ENCODE measurements at regions not wholly inside any gene's neighbourhood (a gene's known extent, or its start where the extent isn't known, plus 50 kb on each side); places are given as distances from the start of the nearest gene placed in this dataset.

DNA sequence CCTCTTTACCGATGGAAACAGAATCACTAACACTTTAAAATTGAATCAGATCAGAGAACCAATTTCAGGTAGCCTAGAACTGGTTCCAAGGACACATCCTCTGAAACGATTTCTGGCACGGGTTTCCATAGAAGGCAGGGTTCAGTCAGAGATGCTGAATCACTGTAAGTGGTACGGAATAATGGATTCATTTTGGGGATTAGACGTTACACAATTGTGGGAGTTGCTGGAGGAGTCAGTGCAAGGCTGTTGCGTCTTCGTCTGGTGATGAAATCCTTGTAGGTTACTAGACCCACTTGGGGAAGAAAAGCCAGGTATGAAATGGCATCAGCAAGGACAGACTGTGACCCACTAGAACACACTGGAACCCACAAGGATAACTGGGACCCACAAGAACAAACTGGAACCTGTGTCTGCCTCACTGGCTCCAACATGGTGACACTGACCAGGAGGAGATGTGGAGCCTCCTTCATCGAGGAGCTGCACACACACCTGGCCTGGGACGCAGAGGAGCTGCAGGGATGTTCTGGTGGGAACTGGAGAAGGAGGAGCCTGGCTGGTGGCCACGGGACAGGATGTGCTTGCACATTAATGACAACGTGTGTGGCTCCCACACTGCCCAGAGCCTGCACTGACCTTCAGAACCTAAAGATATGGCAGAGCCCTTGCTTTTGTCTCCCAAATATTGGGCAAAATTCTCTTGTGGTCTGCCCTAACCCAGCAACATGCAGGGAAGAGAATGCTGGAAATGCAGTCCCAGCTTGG lies 105.1 kb downstream of the TRAPPC11 start:
- Mint-ChIP-seq H3K27me3 (peaks cover 26% of the 10 kb centered on the region), H3K4me3 (no peak overlapping the region), H3K27ac (no peak overlapping the region), H3K36me3 (no peaks in the 10 kb centered on the region), H3K4me1 (no peaks in the 10 kb centered on the region), H3K9me3 (no peaks in the 10 kb centered on the region)
- CTCF ChIA-PET, result no interaction called here
- no peak for DNase-seq

DNA sequence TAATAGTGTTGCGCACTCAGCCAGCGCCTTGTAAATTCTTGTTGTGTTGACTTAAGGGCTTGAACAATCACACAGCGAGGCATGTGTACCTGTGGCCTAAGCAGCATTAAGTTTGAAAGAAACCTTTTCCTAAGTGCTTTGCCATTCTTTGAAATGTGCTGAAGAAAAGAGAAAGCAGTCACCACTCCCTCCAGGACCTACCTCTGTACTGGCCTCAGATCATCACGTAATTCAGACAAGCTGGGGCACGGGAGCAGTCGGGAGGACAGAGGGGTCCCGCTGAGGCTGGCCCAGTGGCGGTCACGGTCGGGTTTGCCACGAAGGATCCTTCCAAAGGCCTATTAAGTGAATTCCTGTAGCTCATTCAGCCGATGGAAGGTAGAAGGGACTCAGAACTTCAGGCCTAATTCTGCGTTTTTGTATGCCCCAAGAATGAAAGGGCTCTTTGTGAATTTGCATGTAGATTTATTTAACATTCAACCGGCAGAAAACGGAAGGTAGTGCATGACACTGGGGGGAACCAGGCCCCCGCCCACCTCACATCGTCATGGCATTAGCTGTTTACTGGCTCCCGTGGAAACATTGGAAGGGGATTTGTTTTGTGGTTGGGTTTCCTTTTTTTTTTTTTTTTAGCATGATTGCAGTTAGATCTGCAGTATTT lies 106.3 kb downstream of the TRAPPC11 start:
- no peak for DNase-seq
- no peak overlapping the region for H3K4me3 Mint-ChIP-seq
- H3K36me3 Mint-ChIP-seq, result no peaks in the 10 kb centered on the region
- no peak overlapping the region for H3K27ac Mint-ChIP-seq
- H3K9me3 Mint-ChIP-seq, result no peaks in the 10 kb centered on the region
- CTCF ChIA-PET, result no interaction called here
- peaks cover 26% of the 10 kb centered on the region for H3K27me3 Mint-ChIP-seq
- no peaks in the 10 kb centered on the region for H3K4me1 Mint-ChIP-seq

DNA sequence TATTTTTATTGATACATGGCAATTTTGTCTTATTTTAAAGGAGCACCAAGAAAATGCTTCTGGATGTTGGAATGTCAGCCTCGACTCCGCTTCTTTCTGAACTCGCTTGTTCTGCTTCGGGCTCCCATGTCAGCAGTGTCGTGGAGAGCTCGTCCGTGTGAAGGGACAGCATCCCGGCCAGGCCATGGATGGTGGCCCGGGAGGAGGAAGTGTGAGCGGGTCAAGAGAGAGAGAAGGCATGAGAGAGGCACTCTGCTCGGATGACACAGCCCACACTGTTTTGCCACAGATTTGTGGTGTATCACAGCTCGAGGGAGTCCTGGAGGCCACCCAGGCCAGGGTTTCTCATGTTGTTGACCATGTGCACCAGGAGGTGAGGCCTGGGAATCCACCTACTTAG lies 107.0 kb downstream of the TRAPPC11 start:
- Mint-ChIP-seq H3K27ac (no peak overlapping the region), H3K4me3 (no peak overlapping the region), H3K4me1 (no peaks in the 10 kb centered on the region), H3K9me3 (no peaks in the 10 kb centered on the region), H3K27me3 (peaks cover 26% of the 10 kb centered on the region), H3K36me3 (no peaks in the 10 kb centered on the region)
- CTCF ChIA-PET, result no interaction called here
- DNase-seq, result no peak

DNA sequence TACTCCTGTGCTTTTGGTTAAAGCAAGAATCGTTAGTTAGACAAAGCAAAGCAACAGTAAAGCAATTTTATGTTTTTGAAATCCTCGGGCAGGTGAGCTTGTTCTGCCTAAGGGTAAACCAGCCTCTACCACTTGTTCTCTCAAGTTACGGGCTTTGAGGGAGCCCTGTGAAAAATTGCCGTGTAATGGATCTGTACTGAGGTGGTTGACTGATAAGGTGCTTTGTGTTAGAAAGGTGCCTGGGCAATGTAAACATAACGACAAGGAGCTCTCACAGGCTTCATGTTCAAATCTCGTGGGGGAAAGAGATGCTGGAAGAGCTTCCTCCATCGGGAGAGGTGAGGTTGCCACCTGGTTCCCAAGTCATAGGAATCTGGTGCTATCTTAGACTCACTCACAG lies 111.8 kb downstream of the TRAPPC11 start:
- CTCF ChIA-PET, result no interaction called here
- Mint-ChIP-seq H3K4me3 (no peak overlapping the region), H3K36me3 (no peaks in the 10 kb centered on the region), H3K4me1 (no peaks in the 10 kb centered on the region), H3K27me3 (peaks cover 11% of the 10 kb centered on the region), H3K9me3 (no peaks in the 10 kb centered on the region), H3K27ac (no peak overlapping the region)
- no peak for DNase-seq

DNA sequence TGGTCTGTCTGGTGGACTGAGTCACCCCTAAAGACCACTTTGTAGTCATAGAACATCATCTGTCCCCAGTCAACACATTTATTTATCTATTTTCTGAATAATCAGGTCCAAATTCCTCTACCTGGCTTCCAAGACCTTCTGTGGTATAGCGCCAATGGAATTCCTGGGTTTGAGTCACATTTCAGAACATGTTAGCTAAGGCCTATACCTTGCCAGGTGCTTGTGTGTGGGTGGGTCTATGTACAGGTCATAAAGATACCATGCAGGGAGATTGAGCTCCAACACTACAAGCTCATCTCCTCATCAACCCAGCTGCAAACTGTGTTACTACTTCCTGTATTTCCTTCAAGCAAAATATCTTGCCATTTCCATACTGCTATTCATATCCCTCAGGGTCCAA lies 113.3 kb downstream of the TRAPPC11 start:
- CTCF ChIA-PET, result interaction anchor here (0.5 kb wide), 1 partner anchor 88 kb away, joined by 3 read pairs; no protein-coding TSS in a partner anchor
- no peak for DNase-seq
- Mint-ChIP-seq H3K9me3 (no peaks in the 10 kb centered on the region), H3K27ac (no peak overlapping the region), H3K4me3 (no peak overlapping the region), H3K4me1 (no peaks in the 10 kb centered on the region), H3K27me3 (peaks cover 12% of the 10 kb centered on the region), H3K36me3 (no peaks in the 10 kb centered on the region)

DNA sequence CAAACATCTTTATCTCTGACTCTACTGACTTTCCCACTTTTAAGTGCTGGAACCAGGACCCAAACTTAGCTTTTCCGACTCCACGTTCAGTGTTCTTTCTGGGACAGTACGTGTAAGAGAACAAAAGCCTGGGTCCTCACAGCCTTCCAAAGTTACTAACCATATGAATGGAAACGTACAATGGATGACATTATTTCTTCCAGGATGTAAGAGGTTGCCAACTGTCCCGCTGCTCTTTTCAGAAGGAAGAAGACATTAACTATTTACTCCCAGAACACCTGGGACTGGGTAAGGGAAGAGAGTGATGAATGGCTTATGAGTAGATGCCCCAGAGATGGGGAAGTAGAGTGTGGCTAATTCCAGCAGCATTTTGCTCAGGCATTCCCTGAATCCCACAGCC lies 114.7 kb downstream of the TRAPPC11 start:
- Mint-ChIP-seq H3K36me3 (no peaks in the 10 kb centered on the region), H3K27ac (no peak overlapping the region), H3K27me3 (peaks cover 12% of the 10 kb centered on the region), H3K4me1 (no peaks in the 10 kb centered on the region), H3K9me3 (no peaks in the 10 kb centered on the region), H3K4me3 (no peak overlapping the region)
- CTCF ChIA-PET, result no interaction called here
- no peak for DNase-seq

DNA sequence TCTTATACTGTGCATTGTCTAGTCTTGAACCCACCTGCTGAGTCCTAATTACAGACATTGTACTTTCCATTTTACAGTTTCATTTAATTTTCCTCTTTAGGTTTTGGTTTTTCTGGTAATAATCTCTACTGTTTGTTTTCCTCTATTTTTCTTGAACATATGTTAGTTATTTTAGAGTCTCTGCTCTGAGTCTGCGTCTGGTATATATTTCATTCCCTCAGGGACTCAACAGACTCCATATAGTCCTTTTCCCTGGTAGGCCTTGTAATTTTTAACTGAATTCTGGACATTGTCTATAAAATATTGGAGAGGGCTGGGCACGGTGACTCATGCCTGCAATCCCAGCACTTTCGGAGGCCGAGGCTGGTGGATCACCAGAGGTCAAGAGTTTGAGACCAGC lies 121.8 kb upstream of the STOX2 start:
- peaks cover 22% of the 10 kb centered on the region for H3K27me3 Mint-ChIP-seq
- no peak overlapping the region for H3K4me3 Mint-ChIP-seq
- H3K36me3 Mint-ChIP-seq, result no peaks in the 10 kb centered on the region
- H3K4me1 Mint-ChIP-seq, result no peaks in the 10 kb centered on the region
- no peak for DNase-seq
- H3K27ac Mint-ChIP-seq, result no peak overlapping the region
- CTCF ChIA-PET, result no interaction called here
- H3K9me3 Mint-ChIP-seq, result no peaks in the 10 kb centered on the region

DNA sequence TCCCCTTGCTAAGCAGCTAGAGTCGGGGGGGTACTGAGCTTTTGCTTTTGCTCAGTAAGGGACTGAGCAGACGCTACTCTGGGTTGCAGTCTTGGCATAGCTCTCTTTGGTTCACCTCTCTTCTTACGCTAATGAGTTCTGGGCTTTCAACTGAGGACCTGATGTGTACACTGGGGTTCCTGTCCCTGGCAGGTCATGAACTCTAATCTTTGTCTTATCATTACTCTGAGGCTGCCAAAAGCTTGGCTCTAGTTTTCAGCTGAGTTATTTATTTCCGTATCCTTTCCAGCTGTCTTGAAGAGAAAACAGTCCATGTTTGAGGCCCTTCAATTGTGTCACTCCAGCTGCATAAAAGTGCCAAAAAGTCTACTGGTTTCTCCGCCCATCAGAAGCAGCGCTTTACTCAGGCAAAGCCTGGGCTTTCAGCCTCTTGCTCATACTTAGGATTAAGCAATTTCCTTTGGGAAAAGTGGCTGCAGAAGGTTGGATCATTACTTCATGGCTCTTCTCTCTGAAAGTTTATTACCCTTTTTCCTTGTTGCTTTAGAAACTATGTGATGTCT lies 121.0 kb upstream of the STOX2 start:
- DNase-seq, result no peak
- H3K36me3 Mint-ChIP-seq, result no peaks in the 10 kb centered on the region
- no peaks in the 10 kb centered on the region for H3K9me3 Mint-ChIP-seq
- no peaks in the 10 kb centered on the region for H3K4me1 Mint-ChIP-seq
- H3K27me3 Mint-ChIP-seq, result peaks cover 26% of the 10 kb centered on the region
- no peak overlapping the region for H3K27ac Mint-ChIP-seq
- CTCF ChIA-PET, result no interaction called here
- H3K4me3 Mint-ChIP-seq, result no peak overlapping the region

DNA sequence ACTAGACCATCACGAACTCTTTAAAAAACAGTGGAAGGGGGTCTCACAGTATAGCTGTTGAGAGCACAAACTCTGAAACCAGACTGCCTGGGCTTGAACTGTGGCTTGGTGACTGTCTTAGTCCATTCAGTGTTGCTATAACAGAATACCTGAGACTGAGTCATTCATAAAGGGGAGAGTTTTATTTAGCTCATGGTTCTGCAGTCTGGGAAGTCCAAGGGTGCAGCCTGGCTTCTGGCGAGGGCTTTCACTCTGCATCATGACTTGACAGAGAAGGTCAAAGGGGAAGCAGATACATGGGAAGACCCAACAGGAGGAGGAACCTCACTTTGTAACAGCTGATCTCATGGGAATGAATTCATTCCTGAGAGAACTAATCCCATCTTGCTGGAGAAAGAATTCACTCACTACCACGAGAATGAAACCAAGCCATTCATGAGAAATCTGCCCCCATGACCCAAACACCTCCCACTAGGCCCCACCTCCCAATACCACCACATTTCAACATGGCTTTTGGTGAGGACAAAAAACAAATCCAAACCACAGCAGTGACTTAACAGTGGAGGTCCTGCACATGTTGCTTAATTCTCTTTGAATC lies 116.7 kb upstream of the STOX2 start:
- Mint-ChIP-seq H3K4me3 (no peak overlapping the region), H3K27ac (no peak overlapping the region), H3K27me3 (peaks cover 30% of the 10 kb centered on the region), H3K36me3 (no peaks in the 10 kb centered on the region), H3K4me1 (no peaks in the 10 kb centered on the region), H3K9me3 (peaks cover 3% of the 10 kb centered on the region)
- no peak for DNase-seq
- CTCF ChIA-PET, result no interaction called here

DNA sequence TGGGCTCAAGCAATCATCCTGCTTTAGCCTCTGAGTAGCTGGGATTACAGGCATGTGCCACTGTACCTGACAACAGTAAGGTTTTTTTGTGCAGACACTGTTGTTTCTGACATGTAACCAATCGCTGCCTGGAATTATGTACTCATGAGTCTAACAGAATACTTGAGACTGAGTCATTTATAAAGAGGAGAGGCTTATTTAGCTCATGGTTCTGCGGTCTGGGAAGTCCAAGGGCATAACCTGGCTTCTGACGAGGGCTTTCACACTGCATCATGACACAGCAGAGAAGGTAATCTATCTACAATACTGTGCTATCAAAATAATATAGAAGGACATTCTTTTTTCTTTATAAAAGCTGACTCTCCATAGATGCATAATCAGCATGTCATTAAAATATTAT lies 115.5 kb upstream of the STOX2 start:
- Mint-ChIP-seq H3K9me3 (peaks cover 5% of the 10 kb centered on the region), H3K27me3 (peaks cover 36% of the 10 kb centered on the region), H3K27ac (no peak overlapping the region)

DNA sequence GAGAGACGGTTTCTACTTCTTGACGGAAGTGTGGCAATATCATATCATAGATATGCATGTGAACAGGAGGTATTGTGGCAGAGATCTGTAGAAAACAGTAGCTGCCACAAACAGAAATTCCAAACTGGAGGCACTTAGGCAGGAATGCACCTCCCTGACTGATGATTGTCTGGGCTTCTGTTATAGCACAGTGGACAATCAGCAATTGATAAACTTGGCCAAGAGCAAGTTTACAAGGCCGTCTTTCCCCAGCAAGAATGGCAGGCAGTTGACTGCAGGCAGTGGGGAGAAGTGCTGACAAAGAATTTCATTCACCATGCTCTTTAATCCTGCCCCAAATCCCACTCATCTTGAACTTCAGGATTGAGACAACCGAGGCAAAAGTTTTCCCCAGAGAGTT lies 114.4 kb upstream of the STOX2 start:
- peaks cover 5% of the 10 kb centered on the region for H3K9me3 Mint-ChIP-seq
- DNase-seq, result no peak
- CTCF ChIA-PET, result no interaction called here
- H3K36me3 Mint-ChIP-seq, result peaks cover 1% of the 10 kb centered on the region
- H3K4me3 Mint-ChIP-seq, result no peak overlapping the region
- peaks cover 42% of the 10 kb centered on the region for H3K27me3 Mint-ChIP-seq
- H3K4me1 Mint-ChIP-seq, result no peaks in the 10 kb centered on the region
- no peak overlapping the region for H3K27ac Mint-ChIP-seq

More for the DNA sequence above, 115.5 kb upstream of the STOX2 start:
- no peak for DNase-seq
- Mint-ChIP-seq H3K4me3 (no peak overlapping the region), H3K4me1 (no peaks in the 10 kb centered on the region), H3K36me3 (no peaks in the 10 kb centered on the region)
- CTCF ChIA-PET, result no interaction called here

DNA sequence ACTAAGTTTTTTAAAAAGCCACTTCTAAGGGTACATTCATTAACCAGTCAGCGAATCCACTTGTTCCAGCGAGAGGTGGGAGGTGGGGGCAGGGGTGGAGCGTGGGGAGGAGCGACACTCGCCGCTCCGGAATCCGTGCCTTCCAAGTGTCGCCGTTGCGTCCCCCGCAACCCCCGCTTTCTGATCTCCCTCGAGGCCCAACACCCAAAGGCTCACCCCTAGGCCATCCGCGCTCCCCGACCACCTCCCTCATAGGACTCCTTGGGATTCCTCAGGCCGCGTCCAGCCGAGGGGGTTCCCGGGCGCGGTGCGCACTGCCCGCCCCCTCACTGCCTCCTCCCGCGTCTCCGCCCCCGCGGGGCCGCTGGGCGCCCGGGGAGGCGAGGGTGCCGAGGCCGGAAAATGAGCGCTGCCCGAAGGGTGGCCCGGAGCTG lies 108.1 kb upstream of the STOX2 start:
- Mint-ChIP-seq H3K4me3 (peak overlapping the region; percentile 62), H3K27ac (no peak overlapping the region), H3K9me3 (peaks cover 5% of the 10 kb centered on the region), H3K4me1 (peaks cover 14% of the 10 kb centered on the region), H3K27me3 (peaks cover 77% of the 10 kb centered on the region), H3K36me3 (peaks cover 1% of the 10 kb centered on the region)
- CTCF ChIA-PET, result no interaction called here
- peak; percentile 25 for DNase-seq

DNA sequence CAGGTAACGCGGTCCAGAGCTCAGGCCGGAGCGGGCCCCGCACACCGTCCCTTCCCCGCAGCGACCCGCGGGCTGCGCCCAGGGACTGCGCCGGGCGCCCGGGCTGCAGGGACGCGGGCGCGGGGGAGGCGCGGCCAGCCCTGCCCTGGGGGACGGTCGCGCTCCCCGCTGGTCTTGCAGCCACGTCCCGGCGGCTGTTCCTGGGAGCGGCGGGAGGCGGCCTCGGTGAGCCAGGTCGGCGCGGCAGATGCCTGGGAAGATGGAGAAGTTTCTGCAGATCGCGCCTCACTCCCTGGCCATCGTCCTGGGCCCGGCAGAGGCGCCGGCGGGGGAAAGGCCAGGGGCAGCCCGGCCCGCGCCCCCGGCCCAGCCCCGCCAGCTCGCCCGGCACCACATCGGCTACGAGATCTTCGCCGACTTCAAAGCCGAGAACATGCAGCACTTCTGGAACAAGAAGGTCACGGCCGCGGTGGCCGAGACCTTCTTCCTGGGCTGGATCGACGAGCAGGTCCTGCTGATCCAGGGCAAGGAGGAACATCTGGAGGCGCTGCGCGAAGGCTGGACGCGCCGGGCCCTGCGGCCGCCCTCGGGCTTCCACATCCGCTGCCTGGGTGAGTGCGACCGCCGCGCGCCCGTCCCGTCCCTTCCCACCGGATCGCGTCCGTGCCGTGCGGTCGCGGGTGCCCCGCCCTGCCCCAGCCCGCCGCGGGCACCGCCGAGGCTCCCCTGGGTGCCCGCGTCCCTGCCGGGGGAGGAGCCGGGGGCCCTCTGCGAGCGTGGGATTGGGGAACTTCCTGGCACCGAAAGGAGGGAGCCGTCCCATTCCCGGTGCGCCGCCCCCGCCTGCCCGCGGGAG lies 107.4 kb upstream of the STOX2 start:
- H3K36me3 Mint-ChIP-seq, result peaks cover 1% of the 10 kb centered on the region
- peaks cover 77% of the 10 kb centered on the region for H3K27me3 Mint-ChIP-seq
- peaks cover 3% of the 10 kb centered on the region for H3K9me3 Mint-ChIP-seq
- no peak overlapping the region for H3K27ac Mint-ChIP-seq
- peak; percentile 41 for DNase-seq
- CTCF ChIA-PET, result no interaction called here
- H3K4me3 Mint-ChIP-seq, result peak overlapping the region; percentile 51
- H3K4me1 Mint-ChIP-seq, result peaks cover 14% of the 10 kb centered on the region
